ENCODE measurements at regions not wholly inside any gene's neighbourhood (a gene's known extent, or its start where the extent isn't known, plus 50 kb on each side); places are given as distances from the start of the nearest gene placed in this dataset.

DNA sequence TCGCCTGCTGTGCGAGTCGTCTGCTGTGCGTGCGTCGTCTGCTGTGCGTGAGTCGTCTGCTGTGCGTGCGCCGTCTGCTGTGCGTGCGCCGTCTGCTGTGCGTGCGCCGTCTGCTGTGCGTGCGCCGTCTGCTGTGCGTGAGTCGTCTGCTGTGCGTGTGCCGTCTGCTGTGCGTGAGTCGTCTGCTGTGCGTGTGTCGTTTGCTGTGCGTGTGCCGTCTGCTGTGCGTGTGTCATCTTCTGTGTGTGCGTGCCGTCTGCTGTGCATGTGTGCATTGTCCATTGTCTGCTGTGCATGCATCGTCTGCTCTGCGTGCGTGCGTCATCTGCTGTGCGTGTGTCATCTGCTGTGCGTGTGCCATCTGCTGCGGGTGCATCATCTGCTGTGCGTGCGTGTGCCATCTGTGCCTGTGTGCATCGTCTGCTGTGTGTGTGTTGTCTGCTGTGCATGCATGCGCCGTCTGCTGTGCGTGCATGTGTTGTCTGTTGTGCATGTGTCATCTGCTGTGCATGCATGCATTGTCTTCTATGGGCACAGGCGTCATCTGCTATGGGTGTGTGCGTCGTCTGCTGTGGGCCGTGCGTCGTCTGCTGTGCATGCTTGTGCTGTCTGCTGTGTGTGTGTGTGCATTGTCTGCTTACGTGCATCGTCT lies 68.6 kb upstream of the IRX4 start:
- Mint-ChIP-seq H3K27ac (no peak overlapping the region), H3K27me3 (peaks cover 25% of the 10 kb centered on the region), H3K4me1 (no peaks in the 10 kb centered on the region), H3K36me3 (ENCODE audit: low read depth) (no peaks in the 10 kb centered on the region), H3K9me3 (no peaks in the 10 kb centered on the region), H3K4me3 (no peak overlapping the region)
- no peak for DNase-seq
- no peak for ATAC-seq

DNA sequence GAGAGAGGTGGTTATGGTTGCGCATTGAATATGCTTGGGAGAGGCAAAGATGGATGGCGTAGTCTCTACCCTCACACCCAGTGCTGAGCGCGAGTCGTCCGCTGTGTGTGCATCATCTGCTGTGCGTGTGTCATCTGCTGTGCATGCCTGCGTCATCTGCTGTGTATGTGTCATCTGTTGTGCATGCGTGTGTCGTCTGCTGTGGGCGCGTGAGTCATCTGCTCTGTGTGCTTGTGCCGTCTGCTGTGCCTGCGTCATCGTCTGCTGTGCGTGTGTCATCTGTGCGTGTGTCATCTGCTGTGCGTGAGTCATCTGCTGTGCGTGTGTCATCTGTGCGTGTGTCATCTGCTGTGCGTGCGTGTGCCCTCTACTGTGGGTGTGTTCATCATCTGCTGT lies 68.0 kb upstream of the IRX4 start:
- no peaks in the 10 kb centered on the region for H3K4me1 Mint-ChIP-seq
- no peaks in the 10 kb centered on the region for H3K36me3 Mint-ChIP-seq (ENCODE audit: low read depth)
- peak; percentile 61 for ATAC-seq

DNA sequence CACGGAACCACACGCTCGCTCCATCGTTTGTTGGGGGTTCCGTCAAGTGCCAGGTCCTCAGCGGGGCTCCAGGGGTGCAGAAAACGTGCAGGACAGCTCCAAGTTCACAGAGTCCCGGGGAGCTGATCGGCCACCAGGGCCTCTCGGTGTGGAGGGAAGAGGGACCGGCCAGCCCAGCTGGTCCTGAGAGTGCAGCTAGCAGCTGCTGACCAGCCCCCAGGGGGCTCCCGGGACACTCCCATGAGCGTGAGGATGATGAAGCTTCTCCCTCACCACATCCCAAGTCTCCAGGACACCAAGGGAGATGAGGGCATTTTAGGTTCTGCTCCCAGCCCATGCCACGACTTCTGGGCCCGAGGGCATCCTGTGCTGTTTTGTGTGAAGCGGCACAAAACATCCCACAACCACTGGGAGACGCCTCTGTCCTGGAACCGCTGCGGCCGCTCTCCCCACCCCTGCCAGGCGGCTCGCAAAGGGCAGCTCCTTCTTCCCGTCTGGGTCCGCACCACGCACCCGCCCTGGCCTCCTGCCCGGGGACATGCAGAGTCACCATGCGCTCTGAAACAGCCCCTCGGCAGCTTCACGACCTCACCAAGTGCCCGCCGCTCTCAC lies 67.5 kb upstream of the IRX4 start:
- Mint-ChIP-seq H3K9me3 (no peaks in the 10 kb centered on the region), H3K27ac (no peak overlapping the region), H3K27me3 (peaks cover 32% of the 10 kb centered on the region), H3K4me3 (no peak overlapping the region), H3K36me3 (ENCODE audit: low read depth) (no peaks in the 10 kb centered on the region), H3K4me1 (no peaks in the 10 kb centered on the region)
- no peak for ATAC-seq
- no peak for DNase-seq

More for the DNA sequence above, 68.0 kb upstream of the IRX4 start:
- Mint-ChIP-seq H3K4me3 (no peak overlapping the region), H3K27me3 (peaks cover 30% of the 10 kb centered on the region), H3K27ac (no peak overlapping the region), H3K9me3 (no peaks in the 10 kb centered on the region)
- no peak for DNase-seq

DNA sequence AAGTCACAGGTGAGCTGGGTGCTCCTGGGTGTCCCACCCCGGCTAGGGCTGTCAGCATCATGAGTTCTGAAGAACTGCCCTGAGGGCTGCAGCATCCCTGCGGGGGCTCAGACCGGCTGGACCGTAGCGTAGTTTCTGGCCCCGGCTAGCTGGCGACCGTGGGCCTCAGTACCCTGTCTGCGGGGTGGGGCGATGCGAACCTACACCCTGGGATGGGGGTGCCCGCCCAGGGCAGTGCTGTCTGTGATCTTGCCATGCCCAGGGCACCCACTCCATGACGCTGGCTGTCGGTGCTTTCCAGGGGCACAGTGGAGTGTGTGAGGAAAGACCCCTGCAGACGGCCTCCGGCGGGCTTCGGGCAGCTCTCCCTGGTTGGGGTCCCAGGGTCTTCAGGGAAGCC lies 66.5 kb upstream of the IRX4 start:
- DNase-seq (no peak), ATAC-seq (no peak)
- no peak overlapping the region for H3K4me3 Mint-ChIP-seq
- peaks cover 34% of the 10 kb centered on the region for H3K27me3 Mint-ChIP-seq
- no peaks in the 10 kb centered on the region for H3K4me1 Mint-ChIP-seq
- no peak overlapping the region for H3K27ac Mint-ChIP-seq
- H3K9me3 Mint-ChIP-seq, result no peaks in the 10 kb centered on the region
- no peaks in the 10 kb centered on the region for H3K36me3 Mint-ChIP-seq (ENCODE audit: low read depth)

DNA sequence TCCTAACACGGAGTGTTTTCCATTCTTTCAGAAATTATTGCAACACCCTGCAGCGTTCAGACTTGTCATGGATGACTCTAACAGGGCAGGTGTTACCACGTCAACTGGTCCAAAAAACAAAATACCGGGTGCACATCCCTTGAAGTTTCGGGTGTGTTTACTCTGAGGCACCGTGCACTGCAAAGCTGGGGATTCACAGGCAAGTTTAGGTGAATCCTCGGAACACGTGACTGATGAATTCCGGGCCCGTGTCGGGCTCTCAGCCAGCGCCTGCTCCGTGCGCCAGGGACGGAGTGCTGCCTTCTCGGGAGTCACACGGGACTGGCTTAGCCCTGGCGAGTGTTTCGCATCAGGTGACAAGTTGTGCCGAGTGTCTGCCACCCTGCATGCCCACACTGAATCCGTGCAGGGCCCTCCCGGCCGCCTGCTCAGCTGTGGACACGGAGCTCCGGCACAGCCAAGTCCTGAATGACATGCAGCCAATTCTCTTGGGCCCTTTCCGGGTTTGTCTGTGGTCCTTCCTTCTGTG lies 66.0 kb upstream of the IRX4 start:
- H3K4me3 Mint-ChIP-seq, result no peak overlapping the region
- H3K36me3 Mint-ChIP-seq (ENCODE audit: low read depth), result no peaks in the 10 kb centered on the region

DNA sequence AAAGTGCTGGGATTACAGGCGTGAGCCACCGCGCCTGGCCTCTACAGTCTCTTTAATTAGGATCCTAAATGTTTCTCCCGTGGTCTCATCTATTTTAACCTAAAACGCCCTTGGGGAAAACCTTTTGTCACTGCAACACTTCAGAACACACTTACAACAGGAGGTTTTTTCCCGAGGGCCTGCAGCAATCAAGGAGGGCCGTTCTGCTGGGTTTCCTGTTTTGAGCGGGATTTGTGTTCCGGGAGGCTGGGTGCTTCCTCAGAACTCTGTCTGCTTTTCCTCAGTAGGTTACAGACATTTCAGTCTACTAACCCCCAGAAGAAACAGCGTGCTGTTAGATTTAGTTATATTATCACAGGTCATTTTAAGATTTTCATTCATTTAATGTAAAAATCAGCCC lies 65.4 kb upstream of the IRX4 start:
- Mint-ChIP-seq H3K4me1 (no peaks in the 10 kb centered on the region), H3K9me3 (no peaks in the 10 kb centered on the region), H3K27me3 (peaks cover 35% of the 10 kb centered on the region), H3K27ac (no peak overlapping the region), H3K4me3 (no peak overlapping the region), H3K36me3 (ENCODE audit: low read depth) (no peaks in the 10 kb centered on the region)
- ATAC-seq, result no peak
- no peak for DNase-seq

More for the DNA sequence above, 66.0 kb upstream of the IRX4 start:
- no peak for ATAC-seq
- Mint-ChIP-seq H3K9me3 (no peaks in the 10 kb centered on the region), H3K27ac (no peak overlapping the region), H3K4me1 (no peaks in the 10 kb centered on the region), H3K27me3 (peaks cover 36% of the 10 kb centered on the region)
- DNase-seq, result no peak

DNA sequence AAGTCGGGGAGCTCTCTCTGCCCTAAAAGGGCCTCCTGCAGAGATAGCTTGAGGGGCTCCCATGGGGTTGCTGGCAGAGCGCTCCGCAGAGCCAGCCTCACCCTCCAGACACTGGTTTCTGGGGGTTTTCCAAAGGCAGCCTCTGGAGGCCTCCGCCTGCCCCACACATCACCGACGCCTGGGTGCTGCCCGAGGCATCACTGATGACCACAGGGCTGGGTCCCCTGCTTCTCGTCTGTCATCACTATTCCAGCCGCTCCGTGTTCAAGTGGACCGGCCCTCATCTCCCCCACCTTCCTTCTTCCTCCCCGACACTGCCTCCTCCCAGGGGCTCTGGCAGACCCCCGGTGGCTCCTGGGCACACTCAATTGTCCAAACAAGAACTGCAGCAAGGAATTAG lies 64.1 kb upstream of the IRX4 start:
- H3K27me3 Mint-ChIP-seq, result peaks cover 37% of the 10 kb centered on the region
- no peaks in the 10 kb centered on the region for H3K9me3 Mint-ChIP-seq
- H3K36me3 Mint-ChIP-seq (ENCODE audit: low read depth), result no peaks in the 10 kb centered on the region
- no peaks in the 10 kb centered on the region for H3K4me1 Mint-ChIP-seq
- no peak for DNase-seq
- H3K4me3 Mint-ChIP-seq, result no peak overlapping the region
- no peak for ATAC-seq
- no peak overlapping the region for H3K27ac Mint-ChIP-seq

DNA sequence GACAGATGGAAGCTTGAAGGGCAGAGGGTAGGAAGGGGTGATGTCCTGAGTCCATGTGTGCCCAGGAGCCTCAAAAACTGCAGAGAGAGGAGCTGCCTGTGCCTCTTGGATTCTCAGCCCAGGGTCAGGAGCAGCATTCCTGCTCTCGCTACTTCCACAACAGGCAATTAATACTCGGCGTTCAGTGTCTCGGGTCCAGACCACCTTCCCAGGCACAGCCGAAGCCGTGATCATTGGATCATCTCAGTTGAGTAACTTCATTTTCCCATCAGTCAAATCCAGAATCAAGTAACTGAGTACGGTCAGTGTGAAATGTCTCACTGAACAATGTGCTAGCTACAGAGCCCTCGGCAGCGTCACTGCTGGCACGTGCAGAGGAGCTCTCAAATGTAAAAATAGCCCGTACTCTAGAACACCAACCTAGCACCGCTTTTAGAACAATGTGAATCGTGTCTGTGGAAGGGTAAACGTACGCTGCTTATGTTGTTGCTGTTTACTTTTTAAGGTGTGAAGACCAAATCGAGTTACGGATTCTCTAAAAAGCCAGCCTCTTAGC lies 63.5 kb upstream of the IRX4 start:
- DNase-seq (no peak), ATAC-seq (no peak)
- no peak overlapping the region for H3K4me3 Mint-ChIP-seq
- H3K36me3 Mint-ChIP-seq (ENCODE audit: low read depth), result no peaks in the 10 kb centered on the region
- no peak overlapping the region for H3K27ac Mint-ChIP-seq
- no peaks in the 10 kb centered on the region for H3K4me1 Mint-ChIP-seq
- H3K27me3 Mint-ChIP-seq, result peaks cover 37% of the 10 kb centered on the region
- no peaks in the 10 kb centered on the region for H3K9me3 Mint-ChIP-seq

DNA sequence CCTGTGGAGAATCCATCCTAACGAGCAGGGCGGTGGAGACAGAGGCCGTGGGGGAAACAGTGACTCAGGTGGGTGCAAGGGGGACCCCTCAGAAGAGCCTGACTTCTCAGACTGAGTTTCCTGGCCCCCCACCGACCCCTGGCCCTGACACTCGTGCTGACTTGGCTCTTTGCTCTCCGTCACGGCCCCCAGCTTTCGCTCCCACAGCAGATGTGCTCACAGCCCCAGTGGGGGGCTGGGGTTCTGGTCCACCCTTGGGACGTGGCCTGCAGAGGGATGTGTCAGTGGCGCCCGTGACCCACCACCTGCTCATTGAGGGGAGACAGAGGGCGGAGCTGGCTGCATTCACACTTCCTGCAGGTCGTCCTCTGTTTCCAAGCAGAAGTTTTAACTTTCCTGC lies 62.9 kb upstream of the IRX4 start:
- DNase-seq, result no peak
- no peak for ATAC-seq
- H3K36me3 Mint-ChIP-seq (ENCODE audit: low read depth), result no peaks in the 10 kb centered on the region
- no peak overlapping the region for H3K4me3 Mint-ChIP-seq
- no peaks in the 10 kb centered on the region for H3K4me1 Mint-ChIP-seq
- no peaks in the 10 kb centered on the region for H3K9me3 Mint-ChIP-seq
- peaks cover 35% of the 10 kb centered on the region for H3K27me3 Mint-ChIP-seq
- H3K27ac Mint-ChIP-seq, result no peak overlapping the region

DNA sequence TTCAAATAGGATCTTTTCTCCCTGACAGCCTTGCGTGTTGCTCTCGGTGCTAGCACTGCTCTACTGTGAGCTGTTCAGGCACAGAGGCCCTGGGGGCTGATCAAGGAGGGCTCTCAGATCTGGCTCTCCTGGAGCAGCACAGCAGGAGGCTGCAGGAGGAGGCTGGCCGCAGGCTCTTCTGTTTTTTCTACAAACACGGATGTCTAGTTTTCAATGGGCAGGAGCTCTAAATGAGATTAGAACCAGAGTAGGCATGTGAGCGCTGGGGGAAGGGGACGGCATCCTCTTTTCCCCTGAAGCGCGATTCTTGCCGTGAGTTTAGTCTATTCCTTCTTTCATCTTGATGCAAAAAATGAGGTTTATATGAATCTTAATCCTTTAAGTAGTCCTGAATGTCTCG lies 61.7 kb upstream of the IRX4 start:
- Mint-ChIP-seq H3K27me3 (peaks cover 32% of the 10 kb centered on the region), H3K36me3 (ENCODE audit: low read depth) (no peaks in the 10 kb centered on the region), H3K9me3 (no peaks in the 10 kb centered on the region), H3K4me1 (no peaks in the 10 kb centered on the region), H3K4me3 (no peak overlapping the region), H3K27ac (no peak overlapping the region)
- DNase-seq (no peak), ATAC-seq (no peak)

DNA sequence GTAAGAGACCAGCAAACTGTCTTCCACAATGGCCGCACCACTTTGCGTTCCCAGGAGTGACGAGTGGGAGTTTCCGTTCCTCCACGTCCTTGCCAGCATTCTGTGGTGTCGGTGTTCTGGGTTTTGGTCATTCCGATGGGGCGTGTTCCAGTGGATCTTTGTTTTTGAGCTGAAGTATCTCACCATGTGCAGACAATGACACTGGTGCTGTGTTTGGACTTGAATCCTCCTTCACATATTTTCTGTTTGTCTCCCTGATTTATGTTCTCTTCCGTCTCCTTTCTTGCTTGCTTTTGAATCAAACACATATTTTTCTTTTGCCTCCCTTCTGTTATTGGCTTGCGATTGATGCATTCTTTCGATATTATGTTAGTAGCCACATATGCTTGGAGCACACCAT lies 60.8 kb upstream of the IRX4 start:
- H3K4me1 Mint-ChIP-seq, result no peaks in the 10 kb centered on the region
- H3K36me3 Mint-ChIP-seq (ENCODE audit: low read depth), result no peaks in the 10 kb centered on the region
- peaks cover 32% of the 10 kb centered on the region for H3K27me3 Mint-ChIP-seq
- no peak overlapping the region for H3K4me3 Mint-ChIP-seq
- DNase-seq, result no peak
- no peak overlapping the region for H3K27ac Mint-ChIP-seq
- ATAC-seq, result no peak
- H3K9me3 Mint-ChIP-seq, result no peaks in the 10 kb centered on the region

DNA sequence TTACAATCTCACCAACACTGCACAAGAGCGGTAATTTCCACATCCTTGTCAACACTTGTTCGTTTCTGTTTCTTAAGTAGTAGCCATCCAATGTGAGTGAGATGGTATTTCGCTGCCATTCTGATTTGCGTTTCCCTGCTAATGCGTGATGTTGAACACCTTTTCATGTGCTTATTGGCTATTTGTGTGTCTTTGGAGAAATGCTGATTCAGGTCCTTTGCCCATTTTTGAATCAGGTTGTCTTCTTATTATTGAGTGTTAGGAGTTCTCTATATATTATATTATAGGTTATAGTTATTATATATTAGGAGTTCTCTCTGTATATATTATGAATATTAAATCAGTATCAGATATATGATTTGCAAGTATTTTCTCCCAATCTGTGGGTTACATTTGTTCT lies 59.9 kb upstream of the IRX4 start:
- ATAC-seq, result no peak
- Mint-ChIP-seq H3K9me3 (no peaks in the 10 kb centered on the region), H3K36me3 (ENCODE audit: low read depth) (no peaks in the 10 kb centered on the region), H3K27me3 (peaks cover 28% of the 10 kb centered on the region), H3K4me3 (no peak overlapping the region), H3K27ac (no peak overlapping the region), H3K4me1 (no peaks in the 10 kb centered on the region)
- DNase-seq, result no peak

DNA sequence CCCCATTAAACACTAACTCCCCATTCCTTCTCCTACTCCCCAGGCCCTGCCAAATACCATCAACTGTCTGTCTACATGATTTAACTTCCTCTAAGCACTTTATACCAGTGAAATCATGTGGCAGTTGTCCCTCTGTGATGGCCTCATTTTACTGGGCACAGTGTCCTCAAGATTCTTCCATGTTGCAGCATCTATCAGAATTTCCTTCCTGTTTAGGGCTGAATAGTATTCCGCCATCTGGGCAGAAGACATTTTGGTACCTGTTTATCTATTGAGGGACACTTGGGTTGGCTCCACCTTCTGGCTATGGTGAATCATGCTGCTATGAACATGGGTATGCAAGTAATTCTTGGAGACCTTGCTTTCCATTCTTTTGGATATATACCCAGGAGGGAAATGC lies 59.4 kb upstream of the IRX4 start:
- Mint-ChIP-seq H3K27me3 (peaks cover 28% of the 10 kb centered on the region), H3K27ac (no peak overlapping the region), H3K4me3 (no peak overlapping the region), H3K36me3 (ENCODE audit: low read depth) (no peaks in the 10 kb centered on the region), H3K4me1 (no peaks in the 10 kb centered on the region), H3K9me3 (no peaks in the 10 kb centered on the region)
- no peak for ATAC-seq
- no peak for DNase-seq

DNA sequence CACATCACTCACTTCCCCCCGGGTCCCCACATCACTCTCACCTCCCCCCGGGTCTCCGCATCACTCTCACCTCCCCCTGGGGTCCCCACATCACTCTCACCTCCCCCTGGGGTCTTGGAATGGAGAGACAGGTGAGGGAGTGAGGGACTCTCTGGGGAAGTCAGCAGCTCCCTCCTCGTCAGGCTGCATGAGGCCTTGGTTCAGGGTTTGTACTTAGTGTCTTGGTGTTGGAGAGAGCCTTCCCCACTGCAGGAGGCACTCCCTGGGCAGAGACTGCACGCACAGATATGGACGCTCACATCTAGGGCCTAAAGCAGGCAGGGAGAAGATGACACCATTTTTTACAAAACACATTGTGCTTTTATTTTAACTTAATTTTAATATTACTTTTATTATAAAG lies 56.5 kb upstream of the IRX4 start:
- no peak for DNase-seq
- Mint-ChIP-seq H3K36me3 (ENCODE audit: low read depth) (no peaks in the 10 kb centered on the region), H3K4me3 (no peak overlapping the region), H3K27me3 (peaks cover 22% of the 10 kb centered on the region), H3K4me1 (no peaks in the 10 kb centered on the region), H3K27ac (no peak overlapping the region), H3K9me3 (no peaks in the 10 kb centered on the region)
- no peak for ATAC-seq

DNA sequence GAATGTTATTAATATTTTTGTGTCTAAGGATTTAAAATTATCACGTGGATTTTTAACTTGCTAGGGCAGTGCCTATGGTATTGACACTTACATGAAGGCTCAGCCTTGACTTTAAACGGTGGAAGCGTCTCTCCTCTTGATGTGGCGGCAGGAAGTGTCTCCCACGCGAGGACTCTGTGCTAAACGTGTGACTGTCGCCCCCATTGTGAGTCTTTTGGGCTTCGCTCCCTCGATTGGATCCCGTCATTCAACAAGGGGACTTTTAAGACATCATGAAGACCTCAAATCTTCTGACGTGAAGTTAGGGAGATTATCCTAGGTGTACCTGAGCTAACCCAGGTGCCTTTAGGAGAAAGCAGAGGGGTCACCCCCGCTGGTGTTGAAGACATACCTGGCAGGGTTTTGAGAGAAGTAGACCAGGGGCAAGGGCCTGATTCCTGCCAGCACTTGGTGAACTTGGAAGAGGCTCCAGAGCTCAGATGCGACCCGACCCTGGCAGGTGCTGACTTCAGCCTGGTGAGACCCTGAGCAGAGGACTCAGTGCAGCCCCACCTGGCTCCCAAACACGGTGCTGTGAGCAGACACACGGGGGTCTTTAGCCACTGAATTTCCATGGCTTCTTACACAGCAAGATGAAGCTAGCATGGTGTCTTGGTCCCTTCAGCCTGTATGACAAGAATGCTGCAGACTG lies 55.7 kb upstream of the IRX4 start:
- H3K9me3 Mint-ChIP-seq, result no peaks in the 10 kb centered on the region
- no peak overlapping the region for H3K27ac Mint-ChIP-seq
- H3K36me3 Mint-ChIP-seq (ENCODE audit: low read depth), result no peaks in the 10 kb centered on the region
- H3K27me3 Mint-ChIP-seq, result peaks cover 18% of the 10 kb centered on the region
- no peak for DNase-seq
- no peak overlapping the region for H3K4me3 Mint-ChIP-seq
- H3K4me1 Mint-ChIP-seq, result no peaks in the 10 kb centered on the region
- no peak for ATAC-seq
